Muscle of arm (tissue), 1 donor: ENCODE measurements at regions not wholly inside any gene's neighbourhood (a gene's known extent, or its start where the extent isn't known, plus 50 kb on each side); places are given as distances from the start of the nearest gene placed in this dataset.
"Not testable (repeated sequence)": the region's sequence is repeated elsewhere in the genome, so short reads cannot be mapped to it uniquely, and the experiment has no call there.

Experiments
- DNase-seq: peaks from one replicate; pipeline ENCODE4 v3.0.0-alpha.2; 2013

GRCh38 chr1:214143006-214143992, 137.7 kb upstream of the SMYD2 start:
- DNase-seq, result no peak

- not testable (repeated sequence) for DNase-seq
These were observed 136.4 kb upstream of the SMYD2 start for GRCh38 chr1:214144521-214144920.

- no peak for DNase-seq
These were observed 134.4 kb upstream of the SMYD2 start for GRCh38 chr1:214146523-214146922.

GRCh38 chr1:214154596-214155292, 126.2 kb upstream of the SMYD2 start:
- DNase-seq, result no peak

GRCh38 chr1:214155987-214156625, 124.9 kb upstream of the SMYD2 start:
- DNase-seq, result no peak

- no peak for DNase-seq
These were observed 116.8 kb upstream of the SMYD2 start for GRCh38 chr1:214164173-214164572.

GRCh38 chr1:214165850-214166374, 115.0 kb upstream of the SMYD2 start:
- DNase-seq, result no peak

GRCh38 chr1:214174508-214175199, 106.3 kb upstream of the SMYD2 start:
- DNase-seq, result no peak

- no peak for DNase-seq
These were observed 102.9 kb upstream of the SMYD2 start for GRCh38 chr1:214178102-214178501.

- no peak for DNase-seq
These were observed 96.0 kb upstream of the SMYD2 start for GRCh38 chr1:214184992-214185391.

- no peak for DNase-seq
These were observed 94.7 kb upstream of the SMYD2 start for GRCh38 chr1:214186103-214186824.

GRCh38 chr1:214187121-214187900, 93.6 kb upstream of the SMYD2 start:
- DNase-seq, result peak; percentile 8

GRCh38 chr1:214187933-214188332, 93.0 kb upstream of the SMYD2 start:
- DNase-seq, result no peak

GRCh38 chr1:214188835-214189234, 92.1 kb upstream of the SMYD2 start:
- DNase-seq, result no peak

GRCh38 chr1:214192825-214193643, 87.9 kb upstream of the SMYD2 start:
- DNase-seq, result no peak

GRCh38 chr1:214193691-214194090, 87.3 kb upstream of the SMYD2 start:
- no peak for DNase-seq

GRCh38 chr1:214198571-214198970, 82.4 kb upstream of the SMYD2 start:
- no peak for DNase-seq

- no peak for DNase-seq
These were observed 81.4 kb upstream of the SMYD2 start for GRCh38 chr1:214199585-214199984.

GRCh38 chr1:214202992-214203391, 78.0 kb upstream of the SMYD2 start:
- DNase-seq, result no peak
